ENCODE measurements at regions not wholly inside any gene's neighbourhood (a gene's known extent, or its start where the extent isn't known, plus 50 kb on each side); places are given as distances from the start of the nearest gene placed in this dataset.

GRCh38 chr13:88908961-88909441 lies 1237.8 kb downstream of the SLITRK5 start:
- DNase-seq = peak in 1 of 2 donors; percentile 22

- DNase-seq = no peak
Measured at GRCh38 chr13:88919970-88920628, 1248.9 kb downstream of the SLITRK5 start.

DNA sequence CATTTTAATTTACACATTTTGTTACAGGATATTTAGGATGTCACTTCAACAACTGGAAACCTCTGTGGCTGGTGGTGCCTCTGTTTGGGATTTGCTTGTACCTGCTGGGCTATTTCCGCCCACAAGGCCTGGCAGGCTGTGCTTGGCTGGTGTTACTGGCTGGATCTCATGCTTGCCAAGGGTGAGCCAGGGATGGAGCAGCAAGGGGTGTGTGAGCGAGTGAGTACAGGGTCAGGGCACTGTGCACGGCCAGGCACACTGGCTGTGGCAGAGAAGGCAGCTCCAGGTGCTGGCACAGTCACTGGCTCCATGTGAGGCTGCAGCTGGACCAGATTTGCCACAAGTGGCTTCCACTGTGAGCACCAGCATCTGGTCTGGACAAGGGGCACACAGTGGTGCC lies 1254.8 kb downstream of the SLITRK5 start:
- DNase-seq = no peak

- no peak for DNase-seq
Measured at GRCh38 chr13:88926890-88927502, 1255.8 kb downstream of the SLITRK5 start.

- DNase-seq = no peak
Measured at GRCh38 chr13:88932950-88933349, 1261.8 kb downstream of the SLITRK5 start.

DNA sequence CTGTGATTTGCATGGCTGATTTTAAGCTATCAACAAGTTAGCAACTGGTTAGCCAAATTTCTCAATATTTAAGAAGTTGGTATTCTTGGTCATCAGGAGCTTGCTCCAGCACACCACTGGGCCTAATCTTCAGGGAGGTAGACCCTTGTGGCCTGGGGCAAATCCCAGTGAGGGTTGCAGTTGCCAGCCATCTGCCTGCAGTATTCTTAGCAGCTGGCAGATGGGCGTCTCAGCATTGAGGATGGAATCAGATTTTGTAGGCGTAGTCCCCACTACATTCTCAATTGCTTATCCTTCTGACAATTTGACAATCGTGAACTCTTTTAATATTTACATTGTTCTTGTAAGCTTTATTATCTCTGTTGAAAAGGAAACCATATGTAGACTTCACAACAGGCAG lies 1266.2 kb downstream of the SLITRK5 start:
- no peak for DNase-seq

- DNase-seq = no peak
Measured at GRCh38 chr13:88945793-88946192, 1274.6 kb downstream of the SLITRK5 start.

DNA sequence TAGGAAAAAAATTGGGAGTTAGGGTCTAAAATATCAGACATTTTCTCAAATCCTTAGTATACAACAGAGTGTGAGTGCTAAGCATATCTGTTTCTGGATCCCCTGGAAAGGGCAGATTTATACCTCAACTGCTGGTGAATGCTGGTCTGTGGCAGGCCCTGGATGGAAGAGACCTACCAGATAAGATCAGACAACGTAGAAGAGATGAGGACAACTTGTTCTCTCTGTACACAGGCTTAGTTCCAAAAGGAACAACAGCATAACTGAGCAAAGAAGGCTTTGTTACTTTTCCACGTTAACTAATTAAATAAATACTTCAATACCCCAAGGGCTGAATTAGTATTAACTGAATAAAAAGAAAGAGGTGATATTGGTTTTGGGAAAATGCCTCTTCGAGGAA lies 1277.3 kb downstream of the SLITRK5 start:
- no peak for DNase-seq

- DNase-seq = no peak
Measured at GRCh38 chr13:88958821-88959220, 1287.7 kb downstream of the SLITRK5 start.

- DNase-seq = no peak
Measured at GRCh38 chr13:88976466-88976865, 1305.3 kb downstream of the SLITRK5 start.

DNA sequence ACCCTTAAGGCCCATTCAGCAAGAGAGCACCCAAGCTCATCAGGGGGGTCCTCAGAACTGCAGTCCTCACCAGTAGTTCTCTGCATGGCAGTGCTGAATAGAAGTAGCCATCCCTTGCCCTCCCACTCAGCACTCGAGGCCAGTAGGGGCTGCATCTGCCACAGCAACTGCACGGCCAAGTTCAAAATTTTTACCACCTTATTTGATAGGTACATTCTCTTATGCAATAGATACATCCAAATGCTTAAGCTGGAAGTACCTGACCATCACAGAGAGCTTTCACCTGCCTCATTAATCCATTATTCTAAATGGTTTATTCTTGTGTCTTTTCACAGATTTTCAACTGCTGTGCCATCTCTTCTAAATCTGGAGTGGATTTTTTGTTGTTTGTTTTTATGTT lies 1307.4 kb downstream of the SLITRK5 start:
- DNase-seq = no peak

DNA sequence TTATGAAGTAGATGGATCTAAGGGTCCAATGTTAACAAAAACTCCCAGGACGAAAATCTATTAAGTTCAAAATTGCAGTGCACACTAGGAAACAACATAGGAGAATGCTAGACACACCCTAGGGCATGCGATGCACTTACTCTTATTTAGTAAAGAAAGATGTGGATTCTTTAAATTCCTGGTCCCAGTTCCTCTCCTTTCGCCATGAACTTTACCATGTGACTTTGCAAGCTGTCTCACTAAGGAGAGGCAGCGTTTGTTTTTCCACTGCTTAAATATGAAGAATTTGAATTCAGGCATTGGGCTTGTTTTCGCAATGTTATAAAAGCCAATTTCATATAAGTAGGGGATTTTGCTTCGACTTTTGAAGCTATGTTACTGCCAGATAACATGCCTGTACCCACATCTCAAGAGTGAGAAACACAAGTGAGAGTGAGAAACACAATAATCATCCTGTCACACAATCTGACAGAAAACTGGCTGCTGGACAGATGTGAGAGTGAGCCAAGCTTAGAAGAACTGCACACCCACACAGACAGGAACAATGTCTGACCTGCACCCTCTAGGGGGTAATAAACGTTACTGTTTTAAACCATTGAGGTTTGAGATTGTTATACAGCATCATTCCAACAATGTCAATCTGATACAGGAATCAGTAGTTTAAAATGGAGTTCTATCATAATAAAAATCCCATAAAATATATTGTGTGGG lies 1308.4 kb downstream of the SLITRK5 start:
- no peak for DNase-seq

DNA sequence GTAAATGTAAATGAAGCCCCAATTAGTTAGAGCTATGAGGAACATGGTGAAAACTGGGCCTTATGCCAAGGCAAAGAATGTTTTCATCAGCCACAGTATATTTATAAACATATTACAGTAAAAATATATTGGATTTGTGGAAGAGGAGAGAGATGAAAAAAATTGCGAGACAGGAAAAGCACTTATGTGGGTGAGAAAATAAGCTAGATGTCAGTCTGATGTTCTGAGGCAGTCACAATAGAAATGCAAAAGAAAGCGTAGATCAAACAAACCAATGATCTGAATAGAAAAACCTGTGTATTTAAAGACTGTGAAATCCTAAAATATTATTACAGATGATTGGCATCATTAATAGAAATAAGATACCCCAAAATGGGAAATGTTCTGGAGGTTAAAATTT lies 1332.5 kb downstream of the SLITRK5 start:
- no peak for DNase-seq

- DNase-seq = no peak
Measured at GRCh38 chr13:89011615-89012014, 1340.4 kb downstream of the SLITRK5 start.

- no peak for DNase-seq
Measured at GRCh38 chr13:89027694-89028306, 1356.6 kb downstream of the SLITRK5 start.

GRCh38 chr13:89029062-89029461 lies 1357.9 kb downstream of the SLITRK5 start:
- DNase-seq = no peak

DNA sequence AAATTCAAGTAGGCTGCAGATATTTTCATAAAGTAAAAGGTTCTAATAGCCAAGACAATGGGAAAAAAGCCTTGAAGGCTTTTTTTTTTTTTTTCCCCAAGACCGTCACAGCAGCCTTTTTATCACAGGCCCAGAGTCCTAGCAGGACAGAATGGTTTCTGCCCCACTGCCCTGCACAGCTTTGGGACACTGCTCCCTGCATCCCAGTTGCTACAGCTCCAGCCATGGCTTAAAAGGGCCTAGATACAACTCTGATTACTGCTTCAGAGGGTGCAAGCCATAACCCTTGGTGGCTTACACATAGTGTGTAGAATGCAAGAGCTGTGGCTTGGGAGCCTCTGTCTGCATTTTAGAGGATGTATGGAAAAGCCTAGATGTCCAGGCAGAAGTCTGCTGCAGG lies 1362.8 kb downstream of the SLITRK5 start:
- no peak for DNase-seq

GRCh38 chr13:89052699-89053098 lies 1381.5 kb downstream of the SLITRK5 start:
- no peak for DNase-seq

- DNase-seq = no peak
Measured at GRCh38 chr13:89053418-89053817, 1382.2 kb downstream of the SLITRK5 start.

DNA sequence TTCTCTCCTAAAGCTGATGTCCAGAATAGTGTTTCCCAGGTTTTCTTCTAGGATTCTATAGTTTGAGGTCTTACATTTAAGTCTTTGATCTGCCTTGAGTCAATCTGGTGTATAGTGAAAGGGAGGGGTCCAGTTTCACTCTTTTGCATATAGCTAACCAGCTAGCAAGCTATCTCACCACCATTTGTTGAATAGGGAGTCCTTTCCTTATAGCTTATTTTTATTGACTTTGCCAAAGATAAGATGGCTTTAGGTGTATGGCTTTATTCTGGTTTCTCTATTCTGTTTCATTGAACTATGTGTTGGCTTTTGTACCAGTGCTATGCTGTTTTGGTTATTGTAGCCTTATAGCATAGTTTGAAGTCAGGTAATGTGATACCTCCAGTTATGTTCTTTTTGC lies 1386.1 kb downstream of the SLITRK5 start:
- DNase-seq = no peak

DNA sequence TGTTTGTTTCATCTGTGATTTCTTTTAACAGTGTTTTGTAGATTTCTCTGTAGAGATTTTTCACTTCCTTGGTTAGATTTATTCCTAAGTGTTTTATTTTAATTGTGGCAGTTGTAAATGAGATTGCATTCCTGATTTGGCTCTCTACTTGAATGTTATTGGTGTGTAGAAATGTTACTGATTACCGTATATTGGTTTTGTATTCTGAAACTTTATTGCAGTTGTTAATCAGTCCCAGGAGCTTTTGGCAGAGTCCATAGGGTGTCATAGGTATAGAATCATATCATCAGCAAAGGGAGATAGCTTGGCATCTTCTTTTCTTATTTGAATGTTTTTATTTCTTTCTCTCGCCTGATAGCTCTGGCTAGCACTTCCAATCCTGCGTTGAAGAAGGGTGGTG lies 1386.7 kb downstream of the SLITRK5 start:
- DNase-seq = no peak

DNA sequence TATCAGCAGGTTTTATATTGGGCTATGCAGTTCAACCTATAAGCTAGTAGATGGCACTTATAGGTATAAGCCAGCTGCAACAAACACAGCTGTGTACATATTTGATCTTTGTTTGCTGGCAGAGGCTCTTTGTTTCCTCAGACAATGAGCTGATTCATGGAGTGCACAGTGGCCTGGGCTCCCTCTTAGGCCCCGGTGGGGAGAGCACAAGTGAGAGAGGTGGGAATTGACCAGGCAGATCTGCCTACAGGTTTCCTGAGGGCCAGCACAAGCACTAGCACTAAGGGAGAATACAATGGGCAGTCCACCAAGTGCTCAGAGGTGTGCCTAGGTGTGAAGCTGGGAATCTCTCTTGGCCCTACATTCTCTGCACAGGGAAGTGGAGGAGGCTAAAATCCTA lies 1390.7 kb downstream of the SLITRK5 start:
- peak in 1 of 2 donors; percentile 4 for DNase-seq

- DNase-seq = peak in 1 of 2 donors; percentile 63
Measured at GRCh38 chr13:89066868-89067466, 1395.8 kb downstream of the SLITRK5 start.

All from hippocampal formation (tissue), 2 donors.